Activated CD4-positive, alpha-beta T cell treated with anti-CD3 and anti-CD28 coated beads, Interleukin-2, amount 50 U/mL, for 24 hours (primary cell): ENCODE measurements at regions not wholly inside any gene's neighbourhood (a gene's known extent, or its start where the extent isn't known, plus 50 kb on each side); places are given as distances from the start of the nearest gene placed in this dataset.

Experiments used
- DNase-seq, 2 donors: peaks; one replicate each; pipeline ENCODE4 v3.0.0-alpha.2; 2020; ENCODE audit warnings: low read depth in 1 of 2, low spot score in 1 of 2

DNA sequence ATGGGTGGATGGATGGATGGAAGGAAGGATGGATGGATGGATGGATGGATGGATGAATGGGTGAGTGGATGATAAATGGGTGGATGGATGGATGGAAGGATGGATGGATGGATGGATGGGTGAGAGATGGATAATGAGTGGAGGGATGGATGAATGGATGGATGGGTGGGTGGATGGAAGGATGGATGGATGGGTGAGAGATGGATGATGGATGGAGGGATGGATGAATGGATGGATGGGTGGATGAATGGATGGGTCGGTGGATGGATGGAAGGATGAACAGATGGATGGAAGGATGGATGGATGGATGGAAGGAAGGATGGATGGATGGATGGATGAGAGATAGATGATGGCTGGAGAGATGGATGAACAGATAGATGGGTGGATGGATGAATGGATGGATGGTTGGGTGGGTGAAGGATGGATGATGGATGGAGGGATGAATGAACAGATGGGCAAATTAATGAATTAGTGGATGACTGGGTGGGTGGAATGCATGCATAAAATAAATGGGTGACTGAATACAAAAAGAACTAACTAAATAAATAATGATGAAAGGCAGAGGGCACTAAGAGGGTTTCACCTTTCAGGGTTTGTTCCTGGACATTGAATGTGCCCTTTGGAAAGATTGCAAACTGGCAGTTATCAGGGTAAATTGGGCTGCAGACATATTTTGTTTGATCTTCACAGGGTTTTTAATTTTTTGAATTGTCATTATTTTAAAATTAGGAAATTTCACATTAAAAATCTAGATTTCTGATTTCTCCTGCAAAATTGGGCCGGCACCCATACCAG is 50.9 kb upstream of the PTPN1 start:
- no peak for DNase-seq

DNA sequence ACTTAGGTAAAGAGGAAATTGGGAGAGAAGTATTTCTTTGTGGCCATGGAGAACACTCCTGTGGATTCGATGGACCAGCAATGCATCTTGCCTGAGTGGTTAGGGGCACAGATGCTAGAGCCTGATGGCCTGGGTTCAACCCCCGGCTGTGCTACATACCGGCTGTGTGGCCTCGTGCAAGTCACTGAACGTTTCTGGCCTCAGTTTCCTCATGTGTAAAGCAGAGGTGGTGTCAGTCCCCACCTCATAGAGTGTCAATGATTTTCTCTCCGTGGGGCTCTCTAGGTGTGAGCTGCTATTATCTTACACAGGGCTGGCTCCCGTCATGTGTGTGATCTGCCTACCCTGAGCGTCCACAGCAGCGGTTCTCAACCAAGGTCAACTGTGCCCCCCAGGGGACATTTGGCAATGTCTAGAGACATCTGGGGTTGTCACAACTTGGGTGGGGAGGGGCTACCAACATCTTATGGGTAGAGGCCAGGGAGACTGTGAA is 50.0 kb upstream of the PTPN1 start:
- DNase-seq, result no peak
